Right lobe of liver (tissue), 4 donors: ENCODE measurements at regions not wholly inside any gene's neighbourhood (a gene's known extent, or its start where the extent isn't known, plus 50 kb on each side); places are given as distances from the start of the nearest gene placed in this dataset.

ENCODE experiments used
- POLR2A ChIP-seq: fragments of 450-650 bp; IDR thresholded peaks from one replicate; pipeline ENCODE4 v1.6.1; 2017; ENCODE audit warnings: antibody characterized with exemption, mild to moderate bottlenecking
- TF ChIP-seq, protein P1 (sequence below), 4 donors: fragments of 200-600 bp in 3 of 4; fragments of 450-650 bp in 1 of 4; IDR thresholded peaks; one replicate each; pipeline versions ENCODE4 v1.5.1 to v1.8.0; 2016 to 2022; ENCODE audit warnings: antibody characterized with exemption in 4 of 4, mild to moderate bottlenecking in 2 of 4
- donor health status: DM: no; HTN: no; CAD: no.
- donor health status: DM: no; HTN: no; CAD: no.
- donor health status: DM: no; HTN: yes; CAD: no.

DNA sequence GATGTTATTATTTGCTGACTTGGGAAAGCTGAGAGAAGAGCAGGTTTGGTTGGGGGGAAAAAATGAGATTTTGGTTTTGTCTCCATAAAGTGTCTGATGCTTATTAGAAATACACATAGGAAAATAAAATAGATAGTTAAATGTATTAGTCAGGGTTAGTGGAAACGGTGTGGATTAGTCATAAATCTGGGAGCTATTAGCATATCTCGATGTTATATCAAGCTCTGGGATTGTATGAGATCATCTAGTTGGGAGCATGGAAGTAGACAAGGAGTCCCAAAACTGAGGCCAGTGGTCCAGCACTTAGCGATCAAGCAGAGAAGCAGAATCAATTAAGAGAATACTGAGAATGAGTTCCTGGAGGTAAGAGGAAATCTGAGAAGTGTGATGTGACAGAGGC is 845.5 kb downstream of the ROBO2 start:
- TF ChIP-seq, protein P1, sequence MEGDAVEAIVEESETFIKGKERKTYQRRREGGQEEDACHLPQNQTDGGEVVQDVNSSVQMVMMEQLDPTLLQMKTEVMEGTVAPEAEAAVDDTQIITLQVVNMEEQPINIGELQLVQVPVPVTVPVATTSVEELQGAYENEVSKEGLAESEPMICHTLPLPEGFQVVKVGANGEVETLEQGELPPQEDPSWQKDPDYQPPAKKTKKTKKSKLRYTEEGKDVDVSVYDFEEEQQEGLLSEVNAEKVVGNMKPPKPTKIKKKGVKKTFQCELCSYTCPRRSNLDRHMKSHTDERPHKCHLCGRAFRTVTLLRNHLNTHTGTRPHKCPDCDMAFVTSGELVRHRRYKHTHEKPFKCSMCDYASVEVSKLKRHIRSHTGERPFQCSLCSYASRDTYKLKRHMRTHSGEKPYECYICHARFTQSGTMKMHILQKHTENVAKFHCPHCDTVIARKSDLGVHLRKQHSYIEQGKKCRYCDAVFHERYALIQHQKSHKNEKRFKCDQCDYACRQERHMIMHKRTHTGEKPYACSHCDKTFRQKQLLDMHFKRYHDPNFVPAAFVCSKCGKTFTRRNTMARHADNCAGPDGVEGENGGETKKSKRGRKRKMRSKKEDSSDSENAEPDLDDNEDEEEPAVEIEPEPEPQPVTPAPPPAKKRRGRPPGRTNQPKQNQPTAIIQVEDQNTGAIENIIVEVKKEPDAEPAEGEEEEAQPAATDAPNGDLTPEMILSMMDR (IDR thresholded peaks at IDR 0.05) = no peak
- TF ChIP-seq POLR2A = no peak
